Activated CD4-positive, alpha-beta T cell treated with anti-CD3 and anti-CD28 coated beads for 4 hours (primary cell): ENCODE measurements at regions not wholly inside any gene's neighbourhood (a gene's known extent, or its start where the extent isn't known, plus 50 kb on each side); places are given as distances from the start of the nearest gene placed in this dataset.

Source experiments
- DNase-seq, 2 donors: peaks; one replicate each; pipeline ENCODE4 v3.0.0-alpha.2; 2020

- no peak for DNase-seq
Observed at GRCh38 chr1:186550832-186551231, 89.9 kb upstream of the PDC start.

DNA sequence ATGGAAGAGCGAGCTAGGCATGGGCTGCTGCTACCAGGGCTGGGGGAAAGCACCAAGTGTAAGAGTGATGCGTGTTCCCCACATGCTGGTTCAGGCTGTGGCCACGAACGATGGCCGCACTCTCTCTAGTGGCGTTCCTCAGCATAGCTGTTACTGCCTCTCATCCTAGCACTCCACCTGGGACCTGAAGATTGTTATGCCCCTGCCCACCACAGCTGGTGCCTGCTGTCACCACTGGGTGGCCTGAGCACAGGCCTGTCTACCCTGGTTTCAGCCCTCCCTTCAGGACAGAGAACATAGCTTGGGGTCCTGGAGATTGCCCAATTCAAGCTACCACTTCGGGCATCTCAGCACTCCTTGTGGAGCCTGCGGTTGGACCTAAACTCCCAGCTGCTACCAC, 80.1 kb upstream of the PDC start:
- no peak for DNase-seq

- DNase-seq = no peak
Observed at GRCh38 chr1:186540521-186540920, 79.6 kb upstream of the PDC start.

DNA sequence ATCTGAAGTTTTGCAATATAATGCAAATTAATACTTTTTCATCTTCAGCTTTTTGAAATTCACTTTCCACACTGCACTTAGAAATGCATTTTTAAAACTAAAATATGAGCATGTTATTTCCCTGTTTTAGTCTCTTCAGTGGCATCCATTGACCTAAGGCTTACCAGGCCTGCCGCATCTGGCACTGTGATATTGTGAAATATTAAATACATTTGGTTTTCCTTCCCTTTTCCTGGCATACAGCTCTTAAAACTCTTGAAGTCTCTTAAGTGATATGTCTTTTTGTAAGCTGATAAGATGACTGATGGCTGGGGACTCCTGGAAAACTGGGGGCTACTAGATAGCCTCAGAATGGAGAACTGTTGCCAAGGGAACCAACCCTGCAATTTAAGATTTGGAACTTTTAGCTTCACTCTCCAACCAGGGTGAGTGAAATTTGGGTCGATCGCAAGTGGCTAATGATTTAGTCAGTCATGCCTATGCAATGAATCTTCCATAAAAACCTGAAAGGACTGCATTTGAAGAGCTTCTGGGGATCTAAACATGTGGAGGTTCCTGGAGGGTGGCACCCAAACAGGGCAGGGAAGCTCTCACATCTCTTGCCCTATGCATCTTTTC, 75.5 kb upstream of the PDC start:
- no peak for DNase-seq

DNA sequence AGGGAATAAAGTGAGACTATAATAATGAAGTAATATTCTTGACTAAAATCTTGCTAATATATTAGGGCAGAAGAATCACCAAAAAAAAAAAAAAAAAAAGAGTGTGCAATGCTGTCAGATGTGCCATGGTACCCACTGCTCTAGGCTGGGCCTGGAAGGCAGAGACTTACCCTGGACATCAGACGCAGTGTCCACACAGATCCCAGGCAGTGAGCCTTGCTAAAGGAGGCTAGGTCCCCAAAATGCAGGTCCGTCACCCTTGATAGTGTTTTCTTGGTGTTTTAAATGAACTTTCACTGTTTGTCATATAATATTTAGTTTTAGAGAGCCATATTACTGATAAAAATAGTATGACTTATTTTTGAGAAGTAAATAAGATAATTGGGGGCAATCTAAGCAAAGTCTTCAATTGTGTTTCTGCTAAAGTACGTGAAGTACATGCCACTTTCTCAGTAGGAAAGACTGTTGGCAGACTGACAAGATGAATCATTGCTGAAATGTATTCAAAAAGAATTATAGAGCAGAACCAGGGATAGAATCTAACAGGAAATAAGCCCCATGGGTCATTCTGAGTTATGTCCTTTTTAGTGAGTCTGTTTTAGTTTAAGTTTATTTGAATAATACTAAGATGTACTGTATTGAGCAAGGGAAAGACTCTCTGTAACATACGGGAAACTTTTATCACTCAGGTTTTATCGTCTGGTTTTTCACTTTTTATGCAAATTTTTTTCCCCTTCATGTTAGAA, 74.6 kb upstream of the PDC start:
- DNase-seq = no peak

DNA sequence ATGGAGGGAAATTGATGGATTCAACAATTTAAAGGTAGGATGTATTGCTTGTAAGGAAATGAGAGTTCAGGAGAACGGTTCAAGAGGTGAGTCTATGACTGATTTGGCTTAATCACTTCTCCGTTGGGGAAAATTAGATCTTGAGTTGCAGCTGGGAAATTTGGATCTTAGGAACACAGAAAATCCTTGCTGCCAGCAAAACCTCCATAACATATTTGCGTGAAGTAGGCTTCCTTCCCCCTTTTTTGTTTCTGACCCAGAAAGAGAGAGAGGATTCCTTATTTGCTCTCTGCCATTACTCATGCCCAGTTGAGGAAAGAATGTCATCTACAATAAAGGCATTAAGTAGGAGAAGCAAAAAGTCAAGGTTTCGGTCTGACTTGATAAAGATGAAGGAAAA, 73.5 kb upstream of the PDC start:
- DNase-seq = no peak

- no peak for DNase-seq
Observed at GRCh38 chr1:186532466-186532865, 71.6 kb upstream of the PDC start.

GRCh38 chr1:186531561-186532165, 70.7 kb upstream of the PDC start:
- DNase-seq = no peak

- no peak for DNase-seq
Observed at GRCh38 chr1:186530109-186530508, 69.2 kb upstream of the PDC start.

DNA sequence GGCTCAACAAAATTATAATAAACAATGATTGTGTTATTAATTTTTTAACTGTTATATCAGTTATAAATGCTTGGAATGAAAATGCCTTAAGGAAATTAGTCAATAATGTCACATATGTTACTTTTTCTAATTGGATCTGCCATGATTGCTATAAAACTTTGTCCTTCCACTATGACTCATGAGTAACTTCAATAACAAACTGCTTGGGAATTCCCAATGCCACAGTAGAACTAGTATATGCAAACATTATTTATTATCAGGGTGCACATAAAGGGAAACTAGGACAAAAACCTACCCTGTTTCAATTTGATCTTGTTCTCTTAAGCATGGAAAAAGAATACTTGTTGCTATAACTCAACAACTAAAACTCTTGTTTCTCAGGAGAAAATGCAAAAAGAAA, 59.1 kb upstream of the PDC start:
- DNase-seq = no peak

GRCh38 chr1:186518822-186519381, 58.0 kb upstream of the PDC start:
- no peak for DNase-seq

DNA sequence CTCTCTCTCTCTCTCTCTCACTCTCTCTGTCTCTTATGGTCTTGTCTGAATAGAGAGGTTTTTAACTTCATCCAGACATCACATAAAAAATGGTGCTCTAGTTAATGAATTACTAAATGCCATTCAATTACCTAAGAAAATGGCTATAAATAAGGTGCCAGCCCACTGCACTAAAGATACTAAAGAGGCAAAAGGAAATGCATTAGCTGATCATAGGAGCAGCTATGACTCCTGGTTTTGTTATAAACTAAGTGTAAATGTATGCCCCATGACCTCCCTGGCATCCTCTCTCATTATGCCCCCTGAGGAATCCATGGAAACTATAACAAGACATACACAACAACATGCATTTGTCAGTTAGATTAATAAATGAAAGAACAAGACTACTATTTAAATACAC, 57.5 kb upstream of the PDC start:
- no peak for DNase-seq

- no peak for DNase-seq
Observed at GRCh38 chr1:186514367-186514766, 53.5 kb upstream of the PDC start.

GRCh38 chr1:186513526-186513925, 52.6 kb upstream of the PDC start:
- no peak for DNase-seq

DNA sequence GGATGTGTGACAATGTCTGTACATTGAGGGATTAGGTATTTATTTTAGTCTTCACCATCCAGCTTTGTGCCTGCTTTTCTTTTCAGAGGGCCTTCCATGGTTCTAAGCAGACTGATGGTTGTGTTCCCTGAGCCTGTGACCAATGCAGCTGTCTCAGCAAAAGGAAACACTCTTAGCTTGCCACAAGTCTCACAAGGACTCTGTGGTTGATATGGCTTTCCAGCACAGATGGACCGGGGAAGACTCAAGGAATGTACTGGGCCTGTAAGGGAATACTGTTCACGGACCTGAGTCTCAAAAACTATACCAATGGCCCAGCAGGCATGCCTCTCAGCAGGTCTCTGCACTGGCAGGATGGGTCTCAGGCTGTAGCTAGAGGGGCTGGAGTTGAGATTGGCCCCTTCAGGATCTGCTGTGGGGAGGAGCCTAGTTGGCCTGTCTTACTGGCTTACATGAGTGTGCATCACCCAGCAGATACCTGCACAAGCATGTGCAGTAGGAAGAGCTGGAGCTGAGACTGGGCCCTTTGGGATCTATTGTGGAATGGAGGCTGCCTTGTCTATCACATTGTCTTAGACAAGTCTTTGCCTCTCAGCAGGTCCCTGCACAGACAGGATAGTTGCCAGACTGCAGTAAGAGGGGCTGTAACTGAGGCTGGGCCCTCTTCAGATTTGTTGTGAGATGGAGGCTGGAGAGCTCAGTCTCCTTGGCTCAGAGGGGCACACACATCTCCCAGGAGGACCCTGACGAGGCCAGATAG, 52.0 kb upstream of the PDC start:
- no peak for DNase-seq

DNA sequence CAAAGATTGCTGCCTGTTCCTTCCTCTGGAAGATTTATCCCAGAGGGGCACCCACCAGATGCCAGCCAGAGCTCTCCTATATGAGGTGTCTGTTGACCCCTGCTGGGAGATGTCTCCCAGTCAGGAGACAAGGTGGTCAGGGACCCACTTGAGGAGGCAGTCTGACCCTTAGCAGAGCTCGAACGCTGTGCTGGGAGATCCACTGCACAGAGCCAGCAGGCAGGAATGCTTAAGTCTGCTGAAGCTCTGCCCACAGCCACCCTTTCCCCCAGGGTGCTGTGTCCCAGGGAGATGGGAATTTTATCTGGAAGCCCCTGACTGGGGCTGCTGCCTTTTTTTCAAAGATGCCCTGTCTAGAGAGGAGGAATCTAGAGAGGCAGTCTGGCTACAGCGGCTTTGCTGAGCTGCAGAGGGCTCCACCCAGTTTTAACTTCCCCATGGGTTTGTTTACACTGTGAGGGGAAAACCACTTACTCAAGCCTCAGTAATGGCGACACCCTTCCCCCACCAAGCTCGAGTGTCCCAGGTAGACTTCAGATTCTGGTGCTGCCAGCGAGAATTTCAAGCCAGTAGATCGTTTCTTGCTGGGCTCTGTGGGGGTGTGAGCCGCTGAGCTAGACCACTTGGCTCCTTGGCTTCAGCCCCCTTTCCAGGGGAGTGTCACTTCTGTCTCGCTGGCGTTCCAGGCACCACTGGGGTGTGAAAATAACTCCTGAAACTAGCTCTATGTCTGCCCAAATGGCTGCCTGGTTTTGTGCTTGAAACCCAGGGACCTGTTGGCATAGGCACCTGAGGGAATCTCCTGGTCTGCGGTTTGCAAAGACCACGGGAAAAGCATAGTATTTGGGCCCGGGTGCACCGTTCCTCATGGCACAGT, 51.1 kb upstream of the PDC start:
- DNase-seq = no peak
